ENCODE measurements at regions not wholly inside any gene's neighbourhood (a gene's known extent, or its start where the extent isn't known, plus 50 kb on each side); places are given as distances from the start of the nearest gene placed in this dataset.
"Not testable (repeated sequence)": the region's sequence is repeated elsewhere in the genome, so short reads cannot be mapped to it uniquely, and the experiment has no call there.

DNA sequence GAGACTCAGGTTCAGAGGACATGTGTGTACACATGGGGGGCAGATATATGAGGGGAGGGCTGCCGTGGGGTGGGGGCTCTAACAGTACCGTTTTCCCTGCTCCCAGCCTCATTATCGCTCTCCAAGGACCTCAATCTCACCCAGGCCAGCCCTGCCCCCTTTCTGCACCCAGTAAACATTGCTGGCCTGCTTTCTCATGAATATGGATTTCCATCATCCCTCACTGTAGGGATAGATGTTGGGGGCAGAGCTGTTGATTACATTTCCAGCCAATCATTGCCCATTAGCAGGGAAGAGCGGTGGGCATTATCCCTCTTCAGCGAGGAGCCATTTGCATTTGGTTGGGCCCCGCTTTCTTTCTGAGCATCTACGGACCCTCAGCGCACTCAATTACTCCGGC is 273.8 kb downstream of the RPS6KC1 start:
- no peak for DNase-seq

DNA sequence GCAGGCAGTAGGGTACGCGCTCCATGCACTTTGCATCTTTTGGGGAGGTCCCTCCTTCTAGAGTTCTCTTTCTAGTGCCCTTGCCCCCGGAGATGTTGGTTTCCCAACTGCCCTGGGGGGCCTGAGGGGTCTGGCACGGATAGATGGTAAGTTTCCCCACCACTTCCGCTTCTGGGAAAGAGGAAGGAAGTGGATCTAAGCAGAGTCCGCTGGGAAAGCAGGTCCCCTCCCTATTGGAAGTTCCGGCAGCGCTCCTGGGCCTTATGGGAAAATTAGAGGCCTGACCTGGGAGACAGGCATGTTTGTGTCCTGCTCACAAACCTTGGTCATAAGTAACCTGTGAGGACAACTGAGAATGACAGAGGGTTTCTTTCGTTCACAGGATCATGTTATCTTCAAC is 274.4 kb downstream of the RPS6KC1 start:
- no peak for DNase-seq

DNA sequence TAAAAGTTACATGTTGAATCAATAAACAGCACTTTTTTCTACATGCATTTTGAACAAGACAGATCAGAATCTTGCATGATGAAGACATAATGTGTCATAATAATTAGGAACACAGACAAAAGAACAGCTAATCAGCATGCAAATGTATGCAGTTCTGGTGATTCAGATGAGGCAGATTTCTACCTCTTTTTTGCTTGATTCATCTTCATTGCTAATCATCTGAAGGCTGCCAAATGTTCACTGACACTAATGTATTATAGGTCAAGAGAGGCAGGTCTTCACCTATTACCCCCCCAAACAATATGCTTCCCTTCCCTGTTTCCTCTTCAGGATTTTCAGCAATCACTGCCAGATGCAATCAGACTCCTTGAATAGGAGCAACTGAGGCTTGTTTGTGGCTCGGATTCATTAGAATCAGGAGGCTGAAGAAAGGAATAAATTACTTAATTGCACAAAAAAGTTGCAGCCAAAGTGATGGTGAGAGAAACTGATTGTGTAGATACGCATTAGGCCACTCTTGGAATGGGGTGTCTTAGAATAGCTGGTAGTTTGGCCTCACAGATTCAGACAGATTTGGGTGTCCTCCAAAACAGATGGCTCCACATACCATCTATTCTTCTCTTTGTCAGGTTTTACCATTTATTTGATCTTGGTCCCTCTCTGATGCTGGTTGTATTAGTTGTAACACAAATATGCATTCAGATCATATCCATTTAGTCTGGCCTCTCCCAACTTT is 275.4 kb downstream of the RPS6KC1 start:
- peak; percentile 24 for DNase-seq

DNA sequence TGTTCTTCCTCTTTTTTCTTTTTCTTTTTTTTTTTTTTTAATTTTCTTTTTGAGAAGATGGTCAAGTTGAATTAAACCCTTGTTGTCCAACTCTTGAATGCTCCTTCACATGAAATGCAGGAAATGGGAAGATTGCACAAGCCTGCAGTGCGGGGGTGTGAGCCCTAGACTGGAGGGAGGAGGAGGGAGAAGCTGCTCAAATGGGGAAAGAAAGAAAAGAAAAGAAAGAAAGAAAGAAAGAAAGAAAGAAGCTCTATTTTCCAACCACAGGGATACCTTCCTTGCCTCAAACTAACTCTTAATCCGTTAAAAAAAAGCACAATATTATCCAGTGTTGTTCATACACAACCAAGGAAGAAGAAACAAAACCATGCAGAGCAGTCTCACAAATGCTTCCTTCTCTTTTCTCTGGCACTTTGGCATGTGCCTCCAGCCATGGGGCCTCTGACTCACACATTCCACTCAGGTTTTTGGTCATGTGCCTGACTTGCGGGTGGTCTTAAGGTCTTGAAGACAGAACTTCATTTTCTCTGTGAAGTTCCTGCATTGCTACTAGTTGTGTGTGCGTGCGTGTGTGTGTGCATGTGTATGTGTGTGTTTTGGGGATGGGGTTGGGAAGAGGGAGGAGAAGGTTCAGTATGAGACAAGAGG is 276.1 kb downstream of the RPS6KC1 start:
- DNase-seq = peak; percentile 45

- DNase-seq = no peak
Observed at GRCh38 chr1:213329406-213330008, 278.5 kb downstream of the RPS6KC1 start.

DNA sequence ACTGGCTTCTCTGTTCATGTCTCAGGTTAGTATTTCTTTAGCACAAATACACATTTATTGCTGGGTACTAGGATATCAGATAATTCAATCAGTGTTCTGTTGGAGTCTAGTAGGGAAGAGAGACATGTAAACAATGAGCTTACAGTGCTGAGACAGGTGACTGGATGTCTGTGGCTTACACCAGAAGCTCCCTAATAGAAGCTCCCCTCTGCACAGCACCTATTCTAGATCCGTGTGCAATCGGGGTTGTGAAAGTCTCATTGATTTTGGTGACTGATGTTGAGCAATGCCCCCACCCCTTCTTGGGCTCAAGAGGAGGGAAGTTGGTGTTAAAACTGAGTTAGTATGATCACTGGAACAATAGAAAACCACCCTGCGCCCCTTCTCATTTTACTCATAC is 279.2 kb downstream of the RPS6KC1 start:
- no peak for DNase-seq

DNA sequence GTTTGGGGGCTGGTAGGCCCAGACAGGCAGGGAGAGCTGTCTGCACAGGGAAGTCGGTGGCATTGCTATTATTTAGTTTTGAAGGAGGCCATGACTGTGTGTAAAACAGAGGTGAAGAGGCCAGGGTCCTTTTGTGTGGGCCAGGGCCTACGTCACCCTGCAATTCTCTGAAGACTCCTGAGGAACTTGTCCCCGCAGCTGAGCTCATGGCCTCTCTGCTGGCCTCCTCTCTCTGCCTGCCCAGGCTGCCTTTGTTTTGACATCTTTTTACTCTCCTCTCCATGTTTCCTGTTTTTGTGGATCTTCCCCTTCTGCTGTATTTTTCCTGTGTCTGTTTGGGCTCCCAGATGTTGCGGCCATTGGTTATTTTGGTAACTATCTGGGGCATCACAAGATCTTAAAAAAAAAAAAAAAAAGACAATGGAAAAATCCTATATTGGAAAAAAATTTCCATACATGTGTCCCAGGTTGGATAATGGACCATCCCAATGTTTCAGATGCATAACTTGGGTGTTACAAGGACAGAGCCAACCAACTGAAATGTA is 280.7 kb downstream of the RPS6KC1 start:
- no peak for DNase-seq

- DNase-seq = no peak
Observed at GRCh38 chr1:213332491-213332890, 281.4 kb downstream of the RPS6KC1 start.

DNA sequence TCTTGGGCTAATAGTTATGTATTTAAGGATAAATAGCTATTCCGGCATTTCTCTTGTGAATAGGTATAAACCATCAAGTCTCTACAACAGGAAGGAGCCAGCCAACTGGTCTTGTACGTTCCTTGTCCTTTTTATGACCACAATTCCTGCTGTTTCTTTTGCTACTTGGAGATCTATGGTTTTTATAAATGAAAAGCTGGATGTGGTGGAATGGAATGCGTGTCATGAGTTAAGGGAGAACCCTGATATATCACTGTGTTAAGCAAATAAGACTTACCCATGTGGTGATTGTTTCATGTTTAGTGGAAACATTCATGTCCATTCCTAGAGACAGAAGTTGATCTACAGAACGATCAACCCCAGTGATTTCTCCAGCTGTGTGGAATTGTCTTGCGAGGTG is 282.1 kb downstream of the RPS6KC1 start:
- no peak for DNase-seq

DNA sequence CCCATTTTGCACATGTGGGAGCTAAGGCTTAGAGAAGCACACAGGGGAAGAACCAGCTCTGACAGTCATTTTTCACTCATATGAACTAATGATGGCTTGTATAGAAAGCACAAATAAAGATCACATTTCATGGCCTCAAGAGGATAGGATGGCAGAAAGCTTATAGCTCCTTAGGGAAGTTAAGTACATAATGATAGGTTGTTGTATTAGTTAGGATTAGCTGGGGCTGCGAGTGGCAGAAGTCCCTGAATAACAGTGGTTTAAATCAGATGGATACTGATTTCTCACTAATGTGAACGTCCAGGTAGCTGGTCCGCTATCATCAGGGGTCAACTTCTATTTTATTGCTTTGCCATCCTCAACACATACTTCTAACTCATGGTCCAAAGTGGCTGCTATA is 284.0 kb downstream of the RPS6KC1 start:
- no peak for DNase-seq

DNA sequence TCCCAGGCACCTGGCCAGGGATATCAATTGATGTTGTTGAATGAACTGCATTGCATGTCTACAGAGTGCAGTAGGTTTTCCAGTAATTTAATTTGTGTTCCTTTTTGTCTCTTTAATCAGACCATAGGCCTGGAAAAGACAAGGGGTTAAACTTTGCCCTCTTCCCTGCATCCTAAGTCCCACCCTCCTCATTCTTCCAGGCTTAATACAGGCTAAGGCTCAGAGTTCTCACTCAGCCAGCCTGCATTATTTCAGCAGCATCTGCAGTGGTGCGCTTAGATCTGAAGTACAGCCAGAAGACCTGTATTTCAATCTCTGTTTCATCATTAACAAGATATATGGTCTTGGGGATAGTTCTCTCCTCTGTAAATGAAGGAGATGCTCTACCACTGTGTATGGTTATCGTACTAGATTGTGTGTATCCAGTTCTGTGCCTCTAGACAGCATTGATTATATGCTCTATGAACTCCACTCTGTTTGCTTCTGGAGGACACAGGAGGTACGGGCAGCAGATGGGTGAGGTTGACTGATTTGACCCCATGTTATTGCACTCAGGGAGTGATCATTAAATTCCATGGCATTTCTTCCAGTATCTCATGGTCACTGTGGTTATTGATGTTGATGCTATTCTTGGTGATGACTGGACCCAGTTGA is 286.1 kb downstream of the RPS6KC1 start:
- no peak for DNase-seq

GRCh38 chr1:213340593-213340992 is 289.6 kb downstream of the RPS6KC1 start:
- DNase-seq = no peak

DNA sequence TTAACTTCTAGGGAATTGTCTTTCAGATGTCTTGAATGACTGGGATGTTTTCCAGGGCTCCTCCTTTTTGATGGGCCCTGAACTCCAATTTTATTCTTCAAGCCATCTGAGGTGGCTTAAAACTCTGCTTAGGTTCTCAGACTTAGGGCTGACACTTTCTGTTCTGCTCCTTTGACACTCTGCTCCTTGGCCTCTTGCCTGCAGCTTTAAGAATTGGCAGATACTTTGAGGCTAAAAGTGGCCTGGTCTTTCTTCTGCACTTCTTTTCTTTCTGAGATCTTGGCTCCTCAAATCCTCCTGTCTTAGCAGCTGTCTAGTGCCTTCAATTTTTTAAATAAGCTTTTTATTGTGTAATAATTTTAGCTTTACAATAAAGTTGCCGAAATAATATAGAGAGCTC is 294.6 kb downstream of the RPS6KC1 start:
- no peak for DNase-seq

- no peak for DNase-seq
Observed at GRCh38 chr1:213357403-213357802, 306.4 kb downstream of the RPS6KC1 start.

GRCh38 chr1:213358368-213358767 is 307.3 kb downstream of the RPS6KC1 start:
- not testable (repeated sequence) for DNase-seq

- no peak for DNase-seq
Observed at GRCh38 chr1:213362598-213362997, 311.6 kb downstream of the RPS6KC1 start.

DNA sequence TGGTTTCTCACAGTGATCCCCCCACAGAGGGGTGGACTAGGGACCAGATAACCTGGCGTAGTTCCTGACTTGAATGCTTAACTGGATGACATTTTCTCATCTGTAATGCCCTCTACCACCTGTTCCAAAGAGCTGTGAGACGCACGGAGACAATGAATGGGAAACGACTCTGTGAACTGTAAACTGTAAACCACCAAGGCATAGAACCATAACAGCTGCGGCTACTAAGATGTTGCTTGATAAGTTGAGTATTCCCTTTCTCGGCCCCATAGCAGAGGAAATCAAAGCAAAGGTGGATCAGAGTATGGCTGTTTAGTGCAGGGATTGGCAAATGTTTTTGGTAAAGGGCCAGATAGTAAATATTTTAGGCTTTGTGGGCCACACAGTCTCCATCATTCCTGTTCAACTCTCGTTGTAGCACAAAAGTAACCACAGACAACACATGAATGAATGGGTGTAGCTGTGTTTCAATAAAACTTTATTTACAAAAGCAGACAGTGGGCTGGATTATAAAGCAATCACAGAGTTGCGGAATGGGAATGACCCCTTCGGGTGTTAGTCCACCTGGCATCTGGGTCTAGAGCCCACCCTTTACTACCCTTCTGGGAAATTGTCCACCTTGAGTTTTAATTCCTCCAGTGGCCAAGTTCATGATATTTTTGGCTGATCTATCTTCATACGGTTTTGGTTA is 315.2 kb downstream of the RPS6KC1 start:
- no peak for DNase-seq

DNA sequence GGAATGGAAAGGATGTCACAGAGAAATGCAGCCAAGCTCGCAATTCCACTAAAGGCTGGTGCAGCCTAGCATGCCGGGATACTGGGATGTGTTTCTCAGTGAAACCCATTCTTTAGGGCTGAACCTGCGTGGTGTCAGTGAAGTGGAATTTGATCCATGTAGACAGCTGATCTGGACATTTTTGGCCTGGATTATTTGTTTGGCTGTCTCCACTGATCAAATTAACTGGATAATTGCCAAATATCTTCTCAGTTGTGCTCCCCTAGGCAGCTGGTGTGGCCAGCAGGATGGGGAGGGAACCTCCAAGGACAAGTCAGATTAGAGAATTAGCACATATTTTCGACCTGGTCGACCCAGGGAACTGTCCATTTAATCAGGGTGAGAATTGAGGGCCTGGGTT is 318.4 kb downstream of the RPS6KC1 start:
- peak; percentile 71 for DNase-seq

DNA sequence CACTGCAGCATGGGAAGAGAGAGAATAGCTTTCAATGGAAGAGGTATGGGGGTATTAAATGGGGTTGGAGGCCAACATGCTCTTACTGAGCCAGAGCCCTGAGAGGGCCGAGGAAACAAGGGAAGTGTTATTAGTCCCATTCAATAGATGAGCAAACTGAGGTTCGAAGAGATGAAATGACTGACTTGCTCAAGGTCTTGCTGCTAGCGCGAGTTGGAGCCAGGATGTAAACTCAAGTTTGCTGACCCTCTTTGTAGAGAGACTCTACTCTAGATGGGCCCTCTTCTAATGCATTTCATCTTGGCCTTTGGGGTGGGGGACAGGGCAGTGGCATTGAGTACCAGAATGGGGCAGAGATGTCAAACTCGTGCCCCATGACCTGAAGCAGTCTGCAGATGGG is 319.5 kb downstream of the RPS6KC1 start:
- DNase-seq = no peak

DNA sequence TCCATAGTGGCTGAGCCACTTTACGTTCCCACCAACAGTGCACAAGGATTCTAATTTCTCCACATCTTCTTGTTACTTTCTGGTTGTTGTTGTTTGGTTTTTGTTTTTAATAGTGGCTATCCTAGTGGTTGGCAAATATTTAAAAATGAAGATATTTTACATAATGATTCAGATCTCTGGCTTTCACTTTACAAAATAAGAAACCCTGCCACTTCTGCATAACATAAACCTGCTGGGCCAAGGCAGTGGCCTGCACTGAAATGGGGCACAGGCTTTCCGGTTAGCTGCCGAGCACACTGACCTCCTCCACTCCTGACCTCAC is 320.4 kb downstream of the RPS6KC1 start:
- DNase-seq = no peak

GRCh38 chr1:213371847-213372619 is 321.0 kb downstream of the RPS6KC1 start:
- no peak for DNase-seq

GRCh38 chr1:213374369-213374768 is 323.3 kb downstream of the RPS6KC1 start:
- peak; percentile 93 for DNase-seq
